ENCODE measurements at regions not wholly inside any gene's neighbourhood (a gene's known extent, or its start where the extent isn't known, plus 50 kb on each side); places are given as distances from the start of the nearest gene placed in this dataset.
"Not testable (repeated sequence)": the region's sequence is repeated elsewhere in the genome, so short reads cannot be mapped to it uniquely, and the experiment has no call there.

- not testable (repeated sequence) for DNase-seq (ENCODE audit: low spot score)
Measured at GRCh38 chrX:123788193-123788592, 55.3 kb upstream of the THOC2 start.

GRCh38 chrX:123788744-123789143, 55.9 kb upstream of the THOC2 start:
- no peak for DNase-seq (ENCODE audit: low spot score)

- DNase-seq (ENCODE audit: low spot score) = no peak
Measured at GRCh38 chrX:123797543-123798447, 62.1 kb upstream of the XIAP start.

GRCh38 chrX:123798706-123799430, 61.0 kb upstream of the XIAP start:
- DNase-seq (ENCODE audit: low spot score) = not testable (repeated sequence)

DNA sequence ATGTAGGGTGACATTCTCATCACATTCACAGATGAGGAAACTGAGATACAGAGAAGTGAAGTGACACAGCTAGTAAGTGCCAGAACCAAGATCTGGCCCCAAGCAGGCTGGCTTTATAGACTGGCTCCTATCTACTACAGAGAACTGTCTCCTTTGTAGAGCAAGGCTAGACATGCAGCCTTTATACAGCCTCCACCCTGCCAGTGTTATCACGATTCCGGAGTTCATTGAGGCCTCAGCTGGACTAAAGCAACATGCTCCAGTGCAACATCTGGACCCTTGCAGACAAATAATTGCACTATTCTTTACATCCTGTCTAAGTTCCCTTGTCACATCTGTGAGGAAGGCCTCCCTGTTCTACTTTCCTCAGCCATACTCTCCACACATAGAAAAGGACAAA, 58.0 kb upstream of the XIAP start:
- no peak for DNase-seq (ENCODE audit: low spot score)

- DNase-seq (ENCODE audit: low spot score) = peak; percentile 49
Measured at GRCh38 chrX:123803331-123803983, 56.4 kb upstream of the XIAP start.

DNA sequence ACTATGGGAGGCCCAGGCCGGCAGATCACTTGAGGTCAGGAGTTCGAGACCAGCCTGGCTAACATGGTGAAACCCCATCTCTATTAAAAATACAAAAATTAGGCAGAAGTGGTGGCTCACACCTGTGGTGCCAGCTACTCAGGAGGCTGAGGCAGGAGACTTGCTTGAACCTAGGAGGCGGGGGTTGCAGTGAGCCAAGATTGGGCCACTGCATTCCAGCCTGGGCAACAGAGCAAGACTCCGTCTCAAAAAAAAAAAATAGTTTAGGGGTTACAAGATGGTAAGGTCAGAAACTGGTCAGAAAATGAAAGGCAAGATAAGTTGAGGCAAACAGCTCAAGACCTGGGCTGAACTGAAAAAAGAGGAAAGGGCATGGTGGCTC, 55.9 kb upstream of the XIAP start:
- DNase-seq (ENCODE audit: low spot score) = not testable (repeated sequence)

- DNase-seq (ENCODE audit: low spot score) = no peak
Measured at GRCh38 chrX:123807835-123808416, 51.9 kb upstream of the XIAP start.

DNA sequence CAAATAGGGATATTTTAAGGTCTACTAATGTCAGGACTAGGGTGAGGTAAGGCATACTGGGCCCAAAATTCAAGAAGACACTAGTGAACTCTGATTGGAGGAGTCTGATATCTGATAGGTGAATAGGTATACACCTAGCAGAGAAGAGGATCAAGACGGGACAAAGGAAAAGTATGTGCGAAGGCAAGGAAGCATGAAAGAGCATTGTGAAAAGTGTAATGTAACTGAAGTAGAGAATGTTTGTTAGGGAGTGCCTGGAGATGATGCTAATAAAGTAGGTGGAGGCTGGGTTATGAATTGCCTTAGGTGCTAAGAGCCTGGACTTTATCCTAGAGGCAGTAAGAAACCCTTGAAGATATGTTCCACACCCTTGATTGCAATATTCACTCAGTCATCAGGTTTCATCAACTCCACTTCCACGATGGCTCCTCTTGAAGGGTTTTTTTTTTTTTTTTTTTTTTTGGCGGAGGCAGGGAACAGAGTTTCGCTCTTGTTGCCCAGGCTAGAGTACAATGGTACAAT, 49.9 kb upstream of the XIAP start:
- DNase-seq (ENCODE audit: low spot score) = no peak
